NCI-H2107 treated with DMSO at 0.1 percent for 48 hours (cell line): ENCODE measurements at regions not wholly inside any gene's neighbourhood (a gene's known extent, or its start where the extent isn't known, plus 50 kb on each side); places are given as distances from the start of the nearest gene placed in this dataset.

ENCODE experiments used
- DNase-seq: peaks from one replicate; lab custom pipeline; 2025; ENCODE audit not compliant: unreplicated experiment; lab: John Stamatoyannopoulos, UW

DNA sequence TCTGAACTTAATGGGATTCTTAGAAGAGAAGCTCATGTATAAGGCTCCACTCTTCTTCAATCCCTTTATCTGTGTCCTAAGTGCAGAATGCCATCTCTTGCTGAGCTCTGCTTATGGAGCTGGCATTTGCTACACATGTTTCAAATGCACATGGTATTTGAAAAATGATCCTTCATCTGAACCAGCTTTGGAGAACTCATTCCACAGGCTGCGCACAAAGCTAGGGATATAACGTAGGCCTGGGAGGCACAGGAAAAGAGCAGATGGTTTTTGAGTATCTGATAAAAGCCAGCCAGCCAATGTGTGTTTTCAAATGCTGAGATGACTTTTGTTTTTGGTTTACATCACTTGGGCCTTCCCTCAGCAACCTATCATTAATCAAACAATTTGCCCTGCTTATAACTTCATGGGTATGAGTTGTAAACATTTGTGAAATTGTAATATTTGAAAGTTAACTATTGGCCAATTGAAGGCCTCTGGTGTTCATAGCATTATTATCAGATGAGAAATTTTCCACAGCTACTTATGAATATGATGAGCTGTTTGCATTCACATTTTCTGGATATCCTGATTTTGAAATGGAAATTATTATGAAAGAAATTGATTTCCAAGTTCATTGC is 729.0 kb downstream of the FGF9 start:
- no peak for DNase-seq

DNA sequence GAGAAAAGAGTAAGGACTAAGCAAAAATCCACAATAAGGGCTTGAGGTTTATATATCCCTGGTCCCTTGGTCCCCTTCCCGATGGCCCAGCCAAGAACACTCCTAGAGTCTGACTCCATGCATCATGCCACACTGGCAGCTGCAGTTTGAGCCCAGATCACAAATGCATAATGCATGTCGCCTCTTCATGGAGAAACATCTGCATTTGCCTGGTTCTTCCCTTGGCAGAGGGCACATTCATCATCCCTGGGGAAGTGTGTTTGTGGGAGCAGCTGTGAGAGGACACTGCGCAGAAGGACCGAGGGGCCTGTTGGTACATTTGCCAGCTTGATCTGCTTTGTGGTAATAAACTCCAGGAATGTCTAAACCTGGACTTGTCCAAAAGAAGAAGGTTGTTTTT is 731.8 kb downstream of the FGF9 start:
- no peak for DNase-seq

DNA sequence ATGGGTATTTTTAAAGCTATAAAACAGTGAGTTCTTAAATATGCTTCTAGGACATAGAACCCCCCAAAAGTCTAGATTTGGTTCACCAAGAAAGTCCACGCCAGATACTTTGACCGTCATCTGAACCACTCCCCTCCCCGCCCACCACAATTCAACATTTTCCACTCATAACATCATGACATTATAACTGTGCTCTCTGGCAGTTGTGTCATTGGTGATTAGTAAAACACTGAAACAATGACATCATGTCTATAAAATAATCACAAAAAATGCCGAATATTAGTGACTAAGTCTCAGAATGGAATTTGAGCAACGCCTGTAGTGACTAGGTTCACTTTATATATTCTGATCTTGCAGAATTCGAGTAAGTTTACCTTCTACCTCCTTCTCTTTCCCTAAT is 732.3 kb downstream of the FGF9 start:
- DNase-seq, result no peak

DNA sequence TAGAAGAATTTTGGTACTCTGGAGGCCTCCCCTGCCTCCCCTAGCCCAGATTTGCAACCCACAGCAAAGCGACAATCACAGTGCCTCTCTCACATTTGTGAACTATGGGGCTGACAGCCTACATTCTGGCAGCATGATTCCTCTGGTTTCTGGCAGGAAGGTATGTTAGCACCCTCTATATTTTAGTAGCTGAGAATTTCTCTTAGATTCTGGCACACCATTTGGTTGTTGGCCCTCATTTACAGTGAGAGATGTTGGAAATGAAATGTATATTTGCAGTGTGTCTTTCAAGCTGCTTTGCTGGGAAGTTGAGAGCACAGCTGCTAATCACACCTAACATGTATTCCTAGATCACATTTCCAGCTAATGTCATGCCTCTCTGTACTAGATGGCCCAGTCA is 735.0 kb downstream of the FGF9 start:
- DNase-seq, result no peak

DNA sequence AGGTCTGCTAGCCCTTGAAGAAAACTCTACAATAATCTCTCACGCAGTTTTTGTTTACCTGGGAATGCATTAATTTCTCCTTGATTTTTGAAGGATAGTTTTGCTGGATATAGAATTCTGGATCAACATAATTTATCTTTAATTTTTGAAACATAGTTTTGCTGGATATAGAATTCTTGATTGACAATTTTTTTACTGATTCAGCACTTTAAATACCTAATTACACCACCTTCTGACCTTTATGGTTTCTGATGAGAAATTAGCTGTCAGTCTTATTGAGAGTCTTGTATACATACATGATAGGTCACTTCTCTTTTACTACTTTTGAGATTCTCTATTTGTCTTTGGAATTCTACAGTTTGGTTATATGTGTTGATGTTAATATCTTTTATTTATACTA is 741.6 kb downstream of the FGF9 start:
- no peak for DNase-seq

DNA sequence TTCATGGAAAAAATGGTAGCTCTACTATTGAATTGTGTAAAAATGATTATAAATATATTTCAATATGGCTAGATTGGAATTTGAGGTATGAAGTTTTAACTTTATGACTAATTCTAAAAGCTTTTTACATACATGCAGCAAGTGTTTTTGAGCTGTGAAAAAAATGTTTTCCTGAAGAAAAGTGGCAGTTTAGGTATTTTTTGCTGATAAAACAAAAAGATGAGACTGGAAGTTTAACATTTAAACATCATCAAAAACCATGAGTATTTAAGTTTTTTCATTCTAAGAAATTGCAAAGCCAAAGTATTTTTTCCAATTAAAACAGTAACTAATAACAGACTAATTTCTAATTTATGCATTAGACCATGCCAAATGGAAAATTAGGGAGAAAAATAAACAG is 751.1 kb downstream of the FGF9 start:
- no peak for DNase-seq

DNA sequence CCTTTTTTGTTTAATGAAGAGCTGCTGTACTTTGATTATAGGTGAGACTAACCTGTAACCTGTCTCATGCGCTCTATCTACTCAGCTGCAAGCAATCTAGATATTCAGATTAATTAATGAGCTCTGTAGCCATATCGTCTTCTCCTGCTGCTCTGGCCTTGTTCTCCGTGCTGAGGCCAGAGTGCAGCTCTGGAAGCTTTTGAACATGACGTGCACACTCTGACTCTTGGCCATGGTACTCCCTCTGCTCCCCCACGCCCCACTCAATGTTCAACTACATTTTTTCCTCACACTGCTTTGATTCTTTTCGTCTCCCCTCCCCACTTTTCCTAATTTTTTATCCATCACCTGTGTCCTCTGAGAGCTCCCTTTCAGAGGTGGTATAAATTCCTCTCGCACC is 751.8 kb downstream of the FGF9 start:
- DNase-seq, result no peak

DNA sequence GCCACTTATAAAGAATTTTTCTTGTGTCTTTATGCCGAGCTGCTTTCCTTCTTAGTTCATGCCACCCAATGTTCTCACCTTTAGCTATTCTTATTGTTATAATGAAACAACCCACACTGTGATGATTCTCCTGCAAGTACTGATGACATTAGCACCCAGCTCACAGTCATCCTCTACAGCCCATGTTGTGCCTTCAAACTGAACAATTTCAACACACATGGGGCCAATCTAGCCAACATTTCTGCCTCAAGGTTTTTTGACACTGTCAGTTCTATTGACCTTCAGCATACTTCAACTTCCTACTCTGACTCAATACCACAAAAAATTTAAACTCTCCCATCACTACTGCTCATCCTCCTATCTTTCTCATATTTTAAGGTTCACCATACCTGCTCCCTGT is 752.4 kb downstream of the FGF9 start:
- DNase-seq, result no peak

DNA sequence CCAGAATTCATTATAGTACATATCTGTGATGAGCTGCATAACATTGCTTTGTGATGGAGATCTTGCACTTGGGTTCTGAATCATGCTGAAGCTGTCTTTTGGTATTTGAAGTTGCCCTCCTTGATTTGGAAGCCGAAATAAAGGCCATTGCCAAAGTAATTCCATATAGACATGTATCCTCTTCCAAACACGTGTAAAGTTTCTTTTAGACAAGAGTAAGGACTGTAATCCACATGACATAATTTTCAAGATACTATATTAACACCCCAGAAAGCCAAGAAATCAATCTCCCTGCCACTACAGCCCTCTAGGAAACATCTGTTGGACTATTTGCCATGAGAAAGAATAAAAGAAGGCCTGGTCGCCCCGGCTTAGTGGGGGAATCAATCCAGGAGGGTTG is 754.2 kb downstream of the FGF9 start:
- no peak for DNase-seq

DNA sequence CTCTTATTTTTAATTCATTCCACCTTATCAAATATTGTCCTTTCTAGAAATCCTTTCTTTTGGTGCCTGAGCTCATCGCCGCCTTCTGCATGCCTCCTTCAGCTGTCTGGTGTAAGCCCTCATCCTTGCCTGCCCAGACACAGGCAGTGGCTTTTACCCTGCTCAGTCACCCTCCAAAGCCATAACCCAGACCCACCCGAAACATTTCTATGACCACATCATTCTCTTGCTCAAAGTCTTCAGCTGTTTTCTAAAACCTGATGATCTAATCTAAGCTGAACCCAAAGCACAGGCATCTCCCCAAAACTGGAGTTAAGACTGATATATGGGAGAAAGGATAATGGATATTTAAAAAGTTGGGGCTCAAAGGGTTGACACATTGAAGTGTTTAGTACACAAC is 753.7 kb upstream of the SGCG start:
- DNase-seq, result no peak

DNA sequence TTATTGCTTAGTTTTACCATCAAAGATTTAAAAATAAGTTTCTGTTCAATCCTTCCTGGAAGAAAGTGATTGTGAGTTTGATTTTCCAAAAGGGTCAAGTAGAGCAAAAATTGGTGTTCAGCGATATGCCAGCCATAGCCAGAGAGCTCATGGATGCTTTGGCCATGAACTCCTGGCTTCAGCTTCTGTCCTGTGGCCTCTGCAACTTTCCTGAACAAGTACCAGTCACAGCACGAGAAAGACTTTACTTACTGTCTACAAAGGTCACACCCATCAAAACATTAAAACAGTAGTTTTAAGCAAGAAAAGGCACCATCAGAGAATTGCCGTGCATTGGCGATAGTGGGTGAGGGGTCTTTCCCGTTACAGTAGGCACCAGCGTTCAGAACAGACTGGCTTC is 753.0 kb upstream of the SGCG start:
- DNase-seq, result no peak

DNA sequence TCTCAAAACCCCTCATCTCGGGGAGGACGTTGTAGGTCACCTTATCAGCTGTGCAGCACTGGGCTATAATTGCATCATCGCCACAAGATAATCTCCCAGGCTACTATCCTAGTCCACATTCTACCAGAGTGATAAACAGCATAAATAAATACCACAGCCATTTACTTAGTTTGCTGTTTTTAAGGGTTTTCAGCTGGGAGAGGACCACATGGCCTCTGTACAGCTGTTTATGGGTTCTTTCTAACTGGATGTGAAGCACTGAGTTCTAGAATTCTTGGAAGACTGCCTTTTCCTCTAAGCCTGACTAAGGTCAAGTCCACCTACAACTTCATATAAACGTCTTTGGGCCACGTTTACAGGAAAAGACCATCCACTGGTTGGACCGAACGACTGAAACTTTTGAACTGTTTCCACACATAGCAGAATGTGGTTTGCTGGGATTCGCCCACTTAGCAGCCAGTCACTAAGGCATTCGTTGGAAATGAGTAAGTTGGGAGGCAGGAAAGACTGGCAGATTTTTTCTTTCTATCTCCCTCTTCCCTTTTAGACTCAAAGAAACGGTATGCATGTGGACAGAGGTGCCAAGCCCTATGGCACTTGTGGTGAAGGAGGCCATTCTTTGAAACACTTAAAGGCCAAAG is 752.5 kb upstream of the SGCG start:
- no peak for DNase-seq

DNA sequence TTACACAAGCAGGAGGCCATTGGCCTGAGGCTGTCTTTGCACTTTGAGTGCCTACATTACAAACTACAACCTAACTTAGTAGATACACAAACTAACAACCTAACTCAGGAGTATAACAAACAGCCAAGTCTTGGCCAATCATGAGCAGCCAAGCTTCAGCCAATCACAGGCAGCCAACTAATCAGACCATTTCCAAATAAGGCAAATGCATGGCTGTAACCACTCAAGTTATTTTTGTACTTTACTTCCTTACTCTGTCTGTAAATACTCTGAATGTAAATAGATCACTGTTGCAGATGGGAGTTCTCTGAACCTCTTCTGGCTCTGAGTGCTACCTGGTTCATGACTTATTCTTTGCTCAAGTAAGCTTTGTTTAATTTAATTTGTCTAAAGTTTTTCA is 748.1 kb upstream of the SGCG start:
- no peak for DNase-seq

DNA sequence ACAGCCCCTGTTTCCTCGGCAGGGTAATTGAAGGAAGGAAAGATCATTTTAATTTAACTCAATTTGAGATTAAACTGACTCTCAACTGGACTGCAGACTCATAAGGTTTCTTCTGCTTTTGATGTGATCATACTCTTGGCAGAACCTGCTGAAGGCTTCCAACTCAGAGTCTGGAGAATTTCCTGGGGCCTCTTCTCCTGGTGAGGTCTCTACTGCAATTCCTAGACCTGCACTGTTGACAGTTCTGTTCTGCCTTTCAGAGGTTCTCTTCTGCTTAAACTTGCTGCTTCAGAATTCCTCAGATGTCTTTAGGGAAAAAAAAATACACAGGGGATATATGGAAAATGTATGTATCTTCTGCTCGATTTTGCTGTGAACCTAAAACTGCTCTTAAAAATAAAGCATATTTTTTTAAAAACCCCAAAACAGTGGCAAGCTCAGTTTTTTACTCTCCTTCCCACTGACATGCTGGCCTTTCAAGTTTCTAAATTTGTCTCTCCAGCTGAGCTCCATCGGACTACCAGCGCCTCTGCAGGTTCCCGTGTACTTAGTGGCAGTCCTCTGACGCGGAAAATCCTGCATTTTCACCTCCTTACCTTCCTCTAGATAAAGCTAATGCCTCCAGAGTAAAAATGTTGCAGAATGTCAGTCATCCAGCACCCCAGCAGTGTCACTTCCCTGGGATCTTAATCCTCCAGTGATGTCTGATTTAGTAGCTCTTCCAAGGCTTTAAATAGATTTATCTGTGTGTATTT is 733.5 kb upstream of the SGCG start:
- no peak for DNase-seq

DNA sequence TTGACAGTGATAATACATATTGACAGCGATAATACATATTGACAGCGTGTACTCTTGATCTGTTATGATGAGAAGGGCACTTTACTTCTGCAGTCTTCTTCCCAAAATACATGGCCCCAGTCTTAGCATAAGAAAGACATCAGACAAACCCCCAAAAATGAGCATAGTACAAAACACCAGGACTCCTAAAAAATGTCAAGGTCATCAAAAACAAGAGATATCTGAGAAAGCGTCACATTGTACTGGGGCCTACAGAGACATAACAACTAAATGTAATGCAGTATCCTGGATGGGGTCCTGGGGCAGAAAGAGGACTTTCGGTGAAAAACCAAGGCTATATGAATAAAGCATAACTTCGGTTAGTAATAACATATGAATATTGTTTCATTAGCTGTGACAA is 731.5 kb upstream of the SGCG start:
- no peak for DNase-seq

DNA sequence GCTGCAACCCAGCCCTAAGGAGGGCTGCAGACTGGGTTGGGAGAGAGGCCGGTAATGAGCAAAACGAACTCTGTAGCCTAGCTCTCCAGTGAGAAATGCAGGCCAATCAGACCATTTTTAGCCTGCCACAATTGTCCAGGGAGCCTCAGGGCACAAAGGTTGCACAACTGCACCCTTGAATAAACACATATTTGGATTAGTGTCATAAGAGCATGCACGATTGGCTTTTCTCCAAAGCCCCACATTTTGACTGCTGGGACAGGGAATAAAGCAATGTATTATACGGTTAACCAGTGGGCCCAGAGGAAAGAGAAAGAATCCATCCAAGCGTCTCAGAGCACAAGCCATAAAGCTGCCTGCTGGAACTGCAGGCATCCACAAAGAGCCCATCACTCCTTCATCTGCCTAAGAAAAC is 729.4 kb upstream of the SGCG start:
- no peak for DNase-seq

DNA sequence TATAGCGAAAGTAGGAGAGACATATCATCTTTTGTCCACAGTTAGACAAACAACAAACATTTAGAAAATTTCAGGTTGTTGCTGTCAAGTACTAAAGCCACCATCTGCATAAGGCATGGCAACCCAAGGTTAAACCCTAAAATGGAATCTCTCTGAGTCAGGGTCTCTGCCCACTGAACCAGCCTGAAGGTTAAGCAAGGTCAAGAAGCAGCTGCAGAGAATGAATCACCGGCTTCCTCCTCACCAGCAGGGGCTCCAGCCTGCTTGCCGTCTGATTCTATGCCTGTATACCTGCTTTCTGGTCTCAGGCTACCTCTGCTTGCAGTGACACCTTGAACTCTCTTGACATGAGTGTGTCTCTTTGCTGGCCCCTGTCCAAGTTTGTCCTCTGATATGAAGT is 726.2 kb upstream of the SGCG start:
- DNase-seq, result no peak

DNA sequence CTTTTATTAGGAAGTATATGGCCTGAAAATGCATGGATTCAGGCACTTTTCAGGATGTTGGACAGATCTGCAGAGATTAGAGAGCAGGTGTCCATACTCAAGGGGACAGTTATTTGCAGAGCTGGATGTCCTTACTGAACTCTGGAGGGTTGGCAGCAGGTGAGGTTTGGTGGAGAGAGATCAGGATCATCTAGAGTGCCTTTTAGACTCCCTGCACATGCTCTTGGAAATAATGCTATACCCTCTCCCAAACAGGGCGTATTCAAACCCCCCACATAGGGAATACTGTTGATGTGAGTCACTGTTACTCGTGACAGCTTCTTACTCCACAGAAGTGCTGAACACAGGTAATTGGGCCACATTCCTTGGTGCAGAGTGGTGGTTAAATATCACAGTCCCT is 725.7 kb upstream of the SGCG start:
- DNase-seq, result no peak

DNA sequence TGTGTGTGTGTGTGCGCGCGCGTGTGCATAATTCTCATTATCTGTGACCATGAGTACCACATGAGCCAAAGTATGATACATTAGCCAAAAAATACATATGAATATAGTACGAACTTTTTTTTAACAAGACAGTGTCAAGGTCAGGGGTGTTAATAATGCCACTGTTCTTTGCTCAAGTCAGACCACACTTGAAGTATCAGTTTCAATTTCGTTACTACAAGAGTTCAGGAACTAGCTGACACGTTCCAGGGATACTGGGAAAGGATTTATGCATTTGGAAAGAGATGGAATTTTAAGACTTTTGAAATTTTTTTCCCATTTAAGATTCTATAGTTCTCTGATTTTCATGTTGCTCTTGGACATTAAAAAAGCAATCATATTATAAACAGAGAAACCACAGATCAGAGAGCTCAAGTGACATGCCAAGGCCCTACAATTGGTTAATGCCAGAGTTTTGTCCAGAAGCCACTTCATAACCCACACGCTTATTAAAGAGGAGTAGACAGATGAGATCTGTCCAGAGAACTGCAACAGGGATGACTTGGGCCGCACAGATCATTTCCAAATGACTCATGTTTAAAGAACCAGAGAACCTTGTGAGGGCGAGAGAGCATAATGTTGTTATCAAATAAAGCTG is 718.8 kb upstream of the SGCG start:
- DNase-seq, result no peak

DNA sequence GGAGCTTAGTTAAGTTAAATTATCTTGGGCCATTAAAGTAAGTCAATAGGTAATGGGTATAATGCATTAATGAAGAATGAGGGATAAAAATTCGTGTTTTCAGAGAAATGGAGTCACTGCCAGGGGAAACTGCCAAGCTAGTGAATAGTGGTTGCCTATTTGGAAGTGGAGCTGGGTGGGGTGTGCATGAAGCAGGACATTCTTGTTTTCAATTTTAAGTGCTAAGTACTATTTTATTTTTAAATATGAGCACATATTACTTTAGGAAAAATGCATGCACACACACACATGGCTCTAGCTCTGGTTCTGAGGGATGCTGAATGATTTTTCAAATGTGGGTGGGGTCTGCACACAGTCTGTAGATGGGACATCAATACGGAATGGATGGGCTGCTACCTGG is 717.7 kb upstream of the SGCG start:
- DNase-seq, result no peak

DNA sequence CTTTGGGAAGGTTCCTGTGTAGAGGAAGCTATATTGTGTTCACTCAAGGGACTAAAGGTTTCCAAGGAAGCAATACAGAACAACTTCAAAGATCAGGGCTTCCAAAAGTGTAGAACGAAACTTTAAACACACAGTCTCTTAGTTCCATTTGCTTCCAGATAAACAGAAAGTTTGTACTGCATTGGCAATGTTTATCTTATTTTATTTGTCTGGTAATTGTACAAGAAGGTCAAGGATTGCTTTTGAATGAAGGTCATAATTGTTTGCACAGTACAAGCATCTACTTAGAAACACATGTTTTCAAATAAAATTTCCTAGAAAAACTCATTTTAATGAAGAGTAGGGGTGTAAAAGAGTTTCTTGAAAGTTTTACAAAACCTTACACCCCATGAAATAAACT is 712.7 kb upstream of the SGCG start:
- no peak for DNase-seq

DNA sequence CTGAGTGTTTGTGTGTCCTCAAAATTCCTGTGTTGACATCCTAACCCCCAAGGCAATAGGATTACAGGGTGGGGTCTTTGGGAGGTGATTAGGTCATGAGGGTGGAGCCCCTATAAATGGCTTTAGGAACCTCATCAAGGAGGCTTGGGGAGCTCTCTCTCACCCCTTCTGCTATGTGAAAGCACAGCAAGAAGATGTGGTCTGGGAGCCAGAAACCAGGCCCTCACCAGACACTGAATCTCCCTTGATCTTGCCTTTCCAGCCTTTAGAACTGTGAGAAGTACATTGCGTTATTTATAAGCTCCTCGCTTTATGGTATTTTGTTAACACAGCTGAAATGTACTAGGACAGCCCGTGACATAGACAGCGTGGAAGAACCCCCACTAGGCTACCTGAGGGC is 712.0 kb upstream of the SGCG start:
- DNase-seq, result no peak
